ENCODE measurements at regions not wholly inside any gene's neighbourhood (a gene's known extent, or its start where the extent isn't known, plus 50 kb on each side); places are given as distances from the start of the nearest gene placed in this dataset.

DNA sequence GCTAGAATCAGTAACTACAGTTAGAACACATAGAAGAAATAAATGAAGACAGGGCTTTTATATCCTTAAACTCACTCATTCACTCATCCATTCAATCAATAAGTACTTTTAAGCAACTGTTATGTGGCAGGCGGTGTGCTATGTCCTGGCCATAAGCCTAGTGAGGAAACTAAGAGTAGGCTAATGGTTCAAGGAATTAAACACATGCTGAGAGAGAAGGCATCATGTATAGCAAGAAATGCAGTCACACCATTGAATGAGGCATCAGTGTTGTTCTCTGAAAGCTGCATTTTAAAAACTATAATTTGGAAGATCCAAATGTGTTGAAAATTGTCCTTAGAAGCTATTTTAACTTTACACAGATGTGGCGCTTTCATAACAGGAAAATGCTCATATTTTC, 86.5 kb upstream of the DTNA start:
- Histone ChIP-seq H3K4me3 (no peak overlapping the region), H3K27ac (no peak overlapping the region), H3K9me3 (no peaks in the 10 kb centered on the region), H3K4me1 (no peaks in the 10 kb centered on the region), H3K27me3 (no peaks in the 10 kb centered on the region), H3K36me3 (no peaks in the 10 kb centered on the region)
- intact Hi-C loops (cut with DNase I; ENCODE audit: low total_unique reads) = no loop called here
- TF ChIP-seq, protein P1, sequence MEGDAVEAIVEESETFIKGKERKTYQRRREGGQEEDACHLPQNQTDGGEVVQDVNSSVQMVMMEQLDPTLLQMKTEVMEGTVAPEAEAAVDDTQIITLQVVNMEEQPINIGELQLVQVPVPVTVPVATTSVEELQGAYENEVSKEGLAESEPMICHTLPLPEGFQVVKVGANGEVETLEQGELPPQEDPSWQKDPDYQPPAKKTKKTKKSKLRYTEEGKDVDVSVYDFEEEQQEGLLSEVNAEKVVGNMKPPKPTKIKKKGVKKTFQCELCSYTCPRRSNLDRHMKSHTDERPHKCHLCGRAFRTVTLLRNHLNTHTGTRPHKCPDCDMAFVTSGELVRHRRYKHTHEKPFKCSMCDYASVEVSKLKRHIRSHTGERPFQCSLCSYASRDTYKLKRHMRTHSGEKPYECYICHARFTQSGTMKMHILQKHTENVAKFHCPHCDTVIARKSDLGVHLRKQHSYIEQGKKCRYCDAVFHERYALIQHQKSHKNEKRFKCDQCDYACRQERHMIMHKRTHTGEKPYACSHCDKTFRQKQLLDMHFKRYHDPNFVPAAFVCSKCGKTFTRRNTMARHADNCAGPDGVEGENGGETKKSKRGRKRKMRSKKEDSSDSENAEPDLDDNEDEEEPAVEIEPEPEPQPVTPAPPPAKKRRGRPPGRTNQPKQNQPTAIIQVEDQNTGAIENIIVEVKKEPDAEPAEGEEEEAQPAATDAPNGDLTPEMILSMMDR (IDR thresholded peaks at IDR 0.05) = no peak
- TF ChIP-seq POLR2AphosphoS5 (IDR thresholded peaks at IDR 0.05) (no peak), POLR2A (IDR thresholded peaks at IDR 0.05) (no peak)
- DNase-seq (ENCODE audit: low spot score in 2 of 2) = no peak

DNA sequence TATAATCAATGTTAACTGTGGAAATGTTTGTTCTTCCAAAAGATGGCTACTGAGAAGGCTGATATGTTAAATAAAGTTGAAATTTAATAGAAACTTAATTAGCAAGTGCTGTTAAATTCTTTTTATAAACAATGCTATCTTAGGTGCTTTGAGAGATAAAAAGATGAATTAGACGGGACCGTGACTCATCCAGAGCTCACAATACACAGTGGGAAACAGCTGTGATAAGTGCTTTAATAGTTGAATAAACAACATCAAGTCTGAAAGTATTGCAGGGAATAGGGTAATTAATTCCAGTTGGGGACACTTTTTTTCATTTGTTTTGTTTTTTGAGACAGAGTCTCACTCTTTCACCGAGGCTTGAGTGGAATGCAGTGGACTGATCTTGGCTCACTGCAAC, 85.5 kb upstream of the DTNA start:
- intact Hi-C loops (cut with DNase I; ENCODE audit: low total_unique reads) = no loop called here
- Histone ChIP-seq H3K4me3 (no peak overlapping the region), H3K27ac (no peak overlapping the region), H3K27me3 (no peaks in the 10 kb centered on the region), H3K4me1 (no peaks in the 10 kb centered on the region), H3K9me3 (no peaks in the 10 kb centered on the region), H3K36me3 (no peaks in the 10 kb centered on the region)
- DNase-seq (ENCODE audit: low spot score in 2 of 2) = no peak
- TF ChIP-seq POLR2AphosphoS5 (IDR thresholded peaks at IDR 0.05) = no peak

DNA sequence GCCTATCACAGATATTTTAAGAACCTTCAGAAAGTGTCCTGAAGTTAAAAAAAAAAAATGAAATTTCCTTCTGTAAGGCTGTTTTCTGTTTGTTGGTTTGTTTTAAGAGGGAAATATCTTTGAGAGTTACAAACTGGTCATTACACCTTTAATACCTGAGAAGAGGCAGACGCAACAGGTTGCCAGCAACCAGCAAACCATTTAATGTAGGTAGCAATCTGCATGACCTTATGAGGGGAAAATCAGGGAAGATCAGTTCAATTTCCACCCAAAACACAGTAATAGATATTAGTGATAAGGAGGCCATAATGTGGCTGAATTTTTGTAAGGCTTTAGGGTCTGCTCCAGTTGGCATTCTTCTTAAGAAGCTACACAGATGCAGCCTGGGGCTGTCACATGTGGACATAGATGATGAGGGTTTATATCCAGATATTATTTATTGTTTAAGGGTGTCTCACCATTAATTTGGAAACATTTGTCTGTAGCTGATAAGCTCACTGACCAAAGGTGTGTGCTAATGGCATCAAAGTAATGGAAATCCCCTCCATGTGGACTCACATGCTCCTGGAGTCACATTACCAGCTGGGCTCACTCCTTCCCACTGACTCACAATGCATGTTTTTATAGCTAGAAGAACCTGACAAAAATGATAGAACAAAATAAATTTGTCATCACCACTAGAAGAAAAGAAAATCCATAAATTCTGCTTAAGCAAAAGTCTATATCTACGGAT, 83.5 kb upstream of the DTNA start:
- no peaks in the 10 kb centered on the region for H3K9me3 ChIP-seq
- H3K36me3 ChIP-seq = no peaks in the 10 kb centered on the region
- H3K27ac ChIP-seq = no peak overlapping the region
- no peak overlapping the region for H3K4me3 ChIP-seq
- no peaks in the 10 kb centered on the region for H3K4me1 ChIP-seq
- intact Hi-C loops (cut with DNase I; ENCODE audit: low total_unique reads) = no loop called here
- TF ChIP-seq POLR2AphosphoS5 (IDR thresholded peaks at IDR 0.05) (no peak), POLR2A (IDR thresholded peaks at IDR 0.05) (no peak)
- TF ChIP-seq, protein P1 (IDR thresholded peaks at IDR 0.05) = no peak
- no peaks in the 10 kb centered on the region for H3K27me3 ChIP-seq
- no peak for DNase-seq (ENCODE audit: low spot score in 2 of 2)

DNA sequence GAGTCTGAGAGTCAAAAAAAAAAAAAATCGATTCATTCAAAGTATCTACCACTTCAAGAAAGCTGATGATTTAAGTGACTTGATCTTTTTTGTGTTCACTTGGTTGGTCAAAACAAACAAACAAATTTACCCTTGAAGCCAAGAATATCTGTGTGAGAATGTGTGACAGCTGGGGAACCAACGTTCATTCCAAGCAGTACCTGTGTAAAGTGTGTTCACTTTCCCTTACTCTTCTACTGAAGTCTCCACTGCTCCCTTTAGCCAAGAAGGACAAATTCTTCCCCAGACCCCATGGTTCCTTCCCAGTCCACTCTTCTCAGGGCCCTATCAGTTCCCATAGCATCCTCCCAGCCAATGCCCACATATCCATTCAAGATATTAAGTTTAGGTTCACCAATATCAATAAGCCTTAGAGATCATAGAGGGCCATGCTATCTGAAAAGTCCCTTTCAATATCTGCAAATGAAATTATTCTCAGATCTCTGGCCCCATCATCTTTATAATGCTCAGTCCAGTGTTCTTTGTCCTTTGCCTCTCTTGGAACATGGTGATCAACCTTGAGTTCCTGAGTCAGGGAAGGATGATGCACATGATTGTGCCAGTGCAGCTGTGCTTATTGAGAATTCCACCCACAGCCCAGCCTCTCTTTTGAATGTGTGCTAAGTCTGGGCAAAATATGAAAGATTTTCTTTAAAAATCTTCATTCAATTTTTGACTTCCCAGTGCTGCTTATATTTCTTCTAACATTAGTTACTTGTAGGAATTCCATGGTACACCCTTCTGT, 82.8 kb upstream of the DTNA start:
- no peaks in the 10 kb centered on the region for H3K27me3 ChIP-seq
- no peaks in the 10 kb centered on the region for H3K9me3 ChIP-seq
- H3K36me3 ChIP-seq = no peaks in the 10 kb centered on the region
- DNase-seq (ENCODE audit: low spot score in 2 of 2) = no peak
- no peak overlapping the region for H3K4me3 ChIP-seq
- TF ChIP-seq POLR2A (IDR thresholded peaks at IDR 0.05) (no peak), POLR2AphosphoS5 (IDR thresholded peaks at IDR 0.05) (no peak)
- TF ChIP-seq, protein P1 (IDR thresholded peaks at IDR 0.05) = no peak
- H3K27ac ChIP-seq = no peak overlapping the region
- intact Hi-C loops (cut with DNase I; ENCODE audit: low total_unique reads) = no loop called here
- no peaks in the 10 kb centered on the region for H3K4me1 ChIP-seq

DNA sequence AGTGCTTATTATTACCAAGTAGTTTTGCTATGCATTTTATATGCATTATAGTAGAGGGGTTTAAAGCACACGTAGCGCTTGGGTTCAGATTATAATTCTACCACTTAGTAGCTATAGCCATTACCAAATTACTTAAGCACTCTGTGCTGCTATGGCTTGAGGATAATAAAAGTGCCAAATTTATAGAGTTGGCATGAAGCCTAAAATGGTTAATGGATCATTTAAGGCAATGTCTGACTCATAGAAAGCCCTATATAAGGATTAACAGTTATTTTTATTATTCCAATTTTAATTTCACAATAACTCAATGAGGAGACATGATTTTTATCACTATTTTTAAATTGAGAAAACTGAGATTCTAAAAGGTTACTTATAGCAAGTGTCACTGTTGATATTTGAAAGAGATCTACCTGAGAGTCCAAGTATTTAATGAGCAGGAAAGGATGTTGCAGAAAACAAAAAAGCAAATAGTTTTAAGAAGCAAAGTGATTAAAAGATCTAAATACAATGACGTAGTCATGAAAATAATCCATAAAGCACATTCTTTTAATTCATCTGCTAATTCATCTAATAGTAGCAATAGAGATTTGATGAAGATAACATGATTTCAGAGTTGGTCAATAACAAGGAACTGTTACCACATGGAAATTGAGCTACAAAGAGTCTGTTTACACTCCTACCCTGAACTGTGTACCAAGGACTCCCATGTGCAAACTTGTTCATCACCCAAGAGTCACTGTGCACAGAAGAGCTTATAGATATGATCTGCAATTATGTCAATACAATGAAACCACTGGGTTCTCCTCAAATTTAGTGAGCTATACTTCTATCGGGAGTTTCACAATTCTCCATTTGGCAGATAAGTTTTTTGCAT, 78.8 kb upstream of the DTNA start:
- H3K4me3 ChIP-seq = no peak overlapping the region
- H3K9me3 ChIP-seq = no peaks in the 10 kb centered on the region
- H3K36me3 ChIP-seq = no peaks in the 10 kb centered on the region
- no peak overlapping the region for H3K27ac ChIP-seq
- intact Hi-C loops (cut with DNase I; ENCODE audit: low total_unique reads) = no loop called here
- TF ChIP-seq, protein P1 (IDR thresholded peaks at IDR 0.05) = no peak
- TF ChIP-seq POLR2A (IDR thresholded peaks at IDR 0.05) = no peak
- TF ChIP-seq POLR2AphosphoS5 (IDR thresholded peaks at IDR 0.05) = no peak
- no peak for DNase-seq (ENCODE audit: low spot score in 2 of 2)
- H3K4me1 ChIP-seq = no peaks in the 10 kb centered on the region
- H3K27me3 ChIP-seq = no peaks in the 10 kb centered on the region

All from breast epithelium (tissue), 4 donors.